ENCODE measurements at regions not wholly inside any gene's neighbourhood (a gene's known extent, or its start where the extent isn't known, plus 50 kb on each side); places are given as distances from the start of the nearest gene placed in this dataset.

DNA sequence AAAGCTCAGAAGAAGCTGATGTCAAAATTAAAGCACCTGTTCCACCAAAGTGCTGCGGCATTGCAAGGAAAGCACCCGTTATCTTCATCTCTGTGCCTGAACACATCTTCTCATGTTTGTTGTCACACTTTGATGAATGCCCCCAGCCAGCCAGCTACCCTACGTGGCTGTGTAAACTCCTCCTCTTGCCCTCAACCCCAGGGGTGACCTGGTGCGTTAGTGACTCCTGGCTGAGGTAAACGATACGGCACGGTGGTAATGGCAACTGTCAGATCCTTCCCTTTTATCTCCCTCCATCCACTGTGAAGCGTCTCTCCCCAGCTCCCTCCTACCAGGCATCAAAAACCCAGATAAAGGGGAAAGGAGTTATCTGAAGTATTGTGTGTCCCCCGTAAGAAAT, 90.6 kb upstream of the WWC2 start:
- TF ChIP-seq, protein P1, sequence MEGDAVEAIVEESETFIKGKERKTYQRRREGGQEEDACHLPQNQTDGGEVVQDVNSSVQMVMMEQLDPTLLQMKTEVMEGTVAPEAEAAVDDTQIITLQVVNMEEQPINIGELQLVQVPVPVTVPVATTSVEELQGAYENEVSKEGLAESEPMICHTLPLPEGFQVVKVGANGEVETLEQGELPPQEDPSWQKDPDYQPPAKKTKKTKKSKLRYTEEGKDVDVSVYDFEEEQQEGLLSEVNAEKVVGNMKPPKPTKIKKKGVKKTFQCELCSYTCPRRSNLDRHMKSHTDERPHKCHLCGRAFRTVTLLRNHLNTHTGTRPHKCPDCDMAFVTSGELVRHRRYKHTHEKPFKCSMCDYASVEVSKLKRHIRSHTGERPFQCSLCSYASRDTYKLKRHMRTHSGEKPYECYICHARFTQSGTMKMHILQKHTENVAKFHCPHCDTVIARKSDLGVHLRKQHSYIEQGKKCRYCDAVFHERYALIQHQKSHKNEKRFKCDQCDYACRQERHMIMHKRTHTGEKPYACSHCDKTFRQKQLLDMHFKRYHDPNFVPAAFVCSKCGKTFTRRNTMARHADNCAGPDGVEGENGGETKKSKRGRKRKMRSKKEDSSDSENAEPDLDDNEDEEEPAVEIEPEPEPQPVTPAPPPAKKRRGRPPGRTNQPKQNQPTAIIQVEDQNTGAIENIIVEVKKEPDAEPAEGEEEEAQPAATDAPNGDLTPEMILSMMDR (conservative IDR thresholded peaks at IDR 0.05 in 1 of 2, IDR thresholded peaks at IDR 0.05 in 1 of 2; ENCODE audit: low read depth in 1 of 2, low read length in 2 of 2), result no peak
- no peak for TF ChIP-seq EZH2 (IDR thresholded peaks at IDR 0.05; ENCODE audit: low read length, missing control alignments)

All from fibroblast of lung (primary cell).